ENCODE measurements at regions not wholly inside any gene's neighbourhood (a gene's known extent, or its start where the extent isn't known, plus 50 kb on each side); places are given as distances from the start of the nearest gene placed in this dataset.
"Not testable (repeated sequence)": the region's sequence is repeated elsewhere in the genome, so short reads cannot be mapped to it uniquely, and the experiment has no call there.

DNA sequence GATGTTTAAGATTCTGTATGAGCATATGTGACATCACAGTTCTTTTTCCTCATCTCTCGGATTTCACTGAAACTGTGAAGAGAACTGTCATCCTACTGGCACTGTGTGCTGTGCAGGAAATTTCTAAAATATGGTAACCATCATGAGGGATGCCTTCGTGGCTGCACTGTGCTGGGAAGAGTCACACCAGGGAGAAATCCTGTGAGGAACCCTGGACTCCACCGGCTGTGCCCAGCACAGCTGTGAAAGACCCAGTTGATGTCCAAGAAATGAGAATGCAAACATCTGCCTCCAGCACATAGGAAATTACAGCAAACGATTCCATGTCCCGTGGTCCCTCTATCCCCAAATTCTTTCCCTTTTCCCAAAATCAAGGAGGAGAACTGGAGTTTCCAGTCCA is 475.4 kb downstream of the GOLGA6L6 start:
- not testable (repeated sequence) for H3K27me3 ChIP-seq (ENCODE audit: control insufficient read depth, insufficient read depth, low read length); H3K4me3 ChIP-seq (ENCODE audit: low read depth, low read length); DNase-seq (ENCODE audit: low read depth); H3K36me3 ChIP-seq (ENCODE audit: control insufficient read depth, insufficient read depth, low read length)
- peak; percentile 68 for FAIRE-seq

- not testable (repeated sequence) for H3K36me3 ChIP-seq (ENCODE audit: control insufficient read depth, insufficient read depth, low read length); H3K27me3 ChIP-seq (ENCODE audit: control insufficient read depth, insufficient read depth, low read length); H3K4me3 ChIP-seq (ENCODE audit: low read depth, low read length); DNase-seq (ENCODE audit: low read depth)
- FAIRE-seq: peak; percentile 55
Measured at GRCh38 chr15:20065508-20065907, 476.1 kb downstream of the GOLGA6L6 start.

DNA sequence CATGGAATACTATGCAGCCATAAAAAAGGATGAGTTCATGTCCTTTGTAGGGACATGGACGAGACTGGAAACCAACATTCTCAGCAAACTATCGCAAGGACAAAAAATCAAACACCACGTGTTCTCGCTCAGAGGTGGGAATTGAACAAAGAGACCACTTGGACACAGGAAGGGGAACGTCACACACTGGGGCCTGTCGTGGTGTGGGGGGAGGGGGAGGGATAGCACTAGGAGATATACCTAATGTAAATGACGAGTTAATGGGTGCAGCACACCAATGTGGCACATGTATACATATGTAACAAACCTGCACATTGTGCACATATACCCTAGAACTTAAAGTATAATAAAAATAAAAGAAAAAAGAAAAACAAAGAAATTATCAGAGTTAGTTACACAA is 478.4 kb downstream of the GOLGA6L6 start:
- not testable (repeated sequence) for H3K27me3 ChIP-seq (ENCODE audit: control insufficient read depth, insufficient read depth, low read length); FAIRE-seq; DNase-seq (ENCODE audit: low read depth); H3K36me3 ChIP-seq (ENCODE audit: control insufficient read depth, insufficient read depth, low read length); H3K4me3 ChIP-seq (ENCODE audit: low read depth, low read length)

DNA sequence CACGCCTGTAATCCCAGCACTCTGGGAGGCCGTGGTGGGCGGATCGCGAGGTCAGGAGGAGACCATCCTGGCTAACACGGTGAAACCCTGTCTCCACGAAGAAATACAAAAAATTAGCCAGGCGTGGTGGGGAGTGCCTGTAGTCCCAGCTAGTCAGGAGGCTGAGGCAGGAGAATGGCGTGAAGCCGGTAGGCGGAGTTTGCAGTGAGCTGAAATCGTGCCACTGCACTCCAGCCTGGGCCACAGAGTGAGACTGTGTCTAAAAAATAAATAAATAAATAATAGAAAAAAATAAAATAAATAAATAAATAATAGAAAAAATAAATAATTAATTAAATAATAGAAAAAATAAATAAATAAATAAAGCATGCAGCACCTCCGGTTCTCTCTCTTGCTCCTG is 480.8 kb downstream of the GOLGA6L6 start:
- FAIRE-seq; H3K4me3 ChIP-seq (ENCODE audit: low read depth, low read length); DNase-seq (ENCODE audit: low read depth); H3K27me3 ChIP-seq (ENCODE audit: control insufficient read depth, insufficient read depth, low read length); H3K36me3 ChIP-seq (ENCODE audit: control insufficient read depth, insufficient read depth, low read length): not testable (repeated sequence)

DNA sequence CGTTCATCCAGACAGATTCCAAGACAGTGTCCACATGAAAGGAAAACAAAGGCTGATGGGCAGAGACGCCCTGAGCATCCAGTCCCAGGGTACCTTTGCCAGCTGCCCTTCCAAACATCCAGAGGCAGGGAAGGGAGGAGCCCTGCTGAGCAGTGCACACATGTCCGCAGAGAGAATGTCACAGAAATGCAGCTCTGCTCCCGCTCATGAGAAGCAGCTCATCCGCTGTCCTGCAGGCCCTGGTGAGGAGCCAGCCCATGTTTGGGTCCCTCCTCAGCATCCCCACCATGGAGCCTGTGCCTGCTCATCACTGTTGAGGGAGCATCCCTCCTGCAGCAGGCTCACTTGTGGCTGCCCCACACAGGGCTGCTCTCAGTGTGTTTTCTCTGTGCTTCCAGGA is 484.7 kb downstream of the GOLGA6L6 start:
- H3K36me3 ChIP-seq (ENCODE audit: control insufficient read depth, insufficient read depth, low read length); FAIRE-seq; DNase-seq (ENCODE audit: low read depth): not testable (repeated sequence)

DNA sequence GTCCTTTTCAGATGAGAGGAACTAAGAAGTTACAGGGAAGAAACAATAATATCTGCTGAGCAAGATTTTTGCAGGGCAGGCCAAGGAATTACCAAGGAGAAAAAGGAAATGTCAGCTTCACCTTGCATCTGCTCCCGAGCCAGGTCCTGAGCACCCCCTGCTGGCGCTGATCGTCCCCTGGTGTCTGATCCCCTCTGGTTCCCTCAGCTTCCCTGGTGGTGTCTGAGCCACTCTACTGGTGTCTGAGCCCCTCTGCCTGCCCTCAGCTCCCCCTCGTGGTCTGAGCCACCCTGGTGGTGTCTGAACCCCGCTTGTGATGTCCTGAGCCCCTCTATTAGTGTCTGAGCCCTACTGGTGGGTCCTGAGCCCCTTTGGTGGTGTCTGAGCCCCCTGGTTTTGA is 485.7 kb downstream of the GOLGA6L6 start:
- H3K36me3 ChIP-seq (ENCODE audit: control insufficient read depth, insufficient read depth, low read length); DNase-seq (ENCODE audit: low read depth); FAIRE-seq; H3K4me3 ChIP-seq (ENCODE audit: low read depth, low read length); H3K27me3 ChIP-seq (ENCODE audit: control insufficient read depth, insufficient read depth, low read length): not testable (repeated sequence)

More for the DNA sequence above, 484.7 kb downstream of the GOLGA6L6 start:
- not testable (repeated sequence) for H3K4me3 ChIP-seq (ENCODE audit: low read depth, low read length); H3K27me3 ChIP-seq (ENCODE audit: control insufficient read depth, insufficient read depth, low read length)

GRCh38 chr15:20048189-20048588 is 493.4 kb downstream of the GOLGA6L6 start:
- H3K4me3 ChIP-seq (ENCODE audit: low read depth, low read length); FAIRE-seq; DNase-seq (ENCODE audit: low read depth); H3K27me3 ChIP-seq (ENCODE audit: control insufficient read depth, insufficient read depth, low read length); H3K36me3 ChIP-seq (ENCODE audit: control insufficient read depth, insufficient read depth, low read length): not testable (repeated sequence)

DNA sequence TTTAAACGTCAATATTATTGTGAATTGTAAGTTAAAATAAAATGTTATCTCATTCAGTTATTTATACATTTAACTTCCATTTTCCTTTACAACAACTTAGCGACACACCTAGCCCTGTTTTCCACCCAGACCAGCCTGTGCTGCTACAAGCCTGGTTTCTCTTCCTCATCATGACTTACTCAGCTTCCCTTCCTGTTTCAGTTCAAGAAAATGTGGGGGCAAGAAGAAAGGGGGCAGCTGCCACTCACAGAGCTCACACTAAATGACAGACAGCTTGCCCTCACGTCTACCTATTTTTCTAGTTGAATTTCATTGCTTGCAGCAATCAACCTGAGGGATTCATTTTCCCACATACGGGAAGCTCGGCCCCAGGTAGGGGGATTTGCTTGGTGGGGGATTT is 496.4 kb downstream of the GOLGA6L6 start:
- DNase-seq (ENCODE audit: low read depth); H3K27me3 ChIP-seq (ENCODE audit: control insufficient read depth, insufficient read depth, low read length); H3K36me3 ChIP-seq (ENCODE audit: control insufficient read depth, insufficient read depth, low read length); FAIRE-seq; H3K4me3 ChIP-seq (ENCODE audit: low read depth, low read length): not testable (repeated sequence)

- FAIRE-seq; H3K27me3 ChIP-seq (ENCODE audit: control insufficient read depth, insufficient read depth, low read length); H3K4me3 ChIP-seq (ENCODE audit: low read depth, low read length); DNase-seq (ENCODE audit: low read depth); H3K36me3 ChIP-seq (ENCODE audit: control insufficient read depth, insufficient read depth, low read length): not testable (repeated sequence)
Measured at GRCh38 chr15:20040691-20041090, 500.9 kb downstream of the GOLGA6L6 start.

DNA sequence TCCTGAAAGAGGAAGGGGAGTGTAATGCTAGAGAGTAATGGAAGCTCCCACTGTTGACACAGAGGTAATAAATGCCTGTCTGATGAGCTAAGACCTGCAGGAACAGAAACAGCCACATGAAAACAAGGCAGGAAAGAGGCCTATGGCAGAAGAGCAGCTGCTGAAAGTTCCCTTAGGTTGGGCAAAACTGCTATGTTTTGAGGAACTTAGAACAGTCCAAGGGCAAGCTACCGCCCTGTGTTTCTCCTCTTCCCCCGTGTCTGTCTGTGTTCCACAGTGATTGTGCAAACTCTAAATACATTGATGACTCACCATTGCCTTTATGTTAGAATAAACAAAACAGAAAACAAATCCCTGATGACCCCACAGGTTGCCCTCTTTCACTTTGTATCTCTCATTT is 516.6 kb downstream of the GOLGA6L6 start:
- not testable (repeated sequence) for FAIRE-seq

DNA sequence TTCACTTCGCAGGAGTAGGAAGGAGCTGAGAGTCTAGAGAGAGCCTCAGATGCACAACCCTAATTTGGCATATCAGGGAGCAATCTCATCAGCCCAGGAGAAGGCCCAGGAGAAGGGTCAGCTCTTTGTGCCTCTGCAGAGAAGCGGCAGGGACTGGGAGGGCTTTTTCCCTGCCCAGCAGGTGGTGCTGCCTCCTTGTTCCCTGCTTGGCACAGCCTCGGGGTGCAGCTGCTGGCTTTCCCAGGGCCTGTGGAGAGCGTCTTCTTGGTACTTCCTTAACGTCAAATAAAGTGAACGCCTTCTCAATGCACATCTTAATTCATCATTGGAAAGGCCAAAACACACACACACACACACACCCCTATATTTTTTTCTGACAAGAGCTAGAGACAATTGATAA is 519.3 kb downstream of the GOLGA6L6 start:
- H3K36me3 ChIP-seq (ENCODE audit: control insufficient read depth, insufficient read depth, low read length); FAIRE-seq; H3K27me3 ChIP-seq (ENCODE audit: control insufficient read depth, insufficient read depth, low read length); DNase-seq (ENCODE audit: low read depth); H3K4me3 ChIP-seq (ENCODE audit: low read depth, low read length): not testable (repeated sequence)

More for the DNA sequence above, 516.6 kb downstream of the GOLGA6L6 start:
- H3K4me3 ChIP-seq (ENCODE audit: low read depth, low read length); H3K27me3 ChIP-seq (ENCODE audit: control insufficient read depth, insufficient read depth, low read length); H3K36me3 ChIP-seq (ENCODE audit: control insufficient read depth, insufficient read depth, low read length); DNase-seq (ENCODE audit: low read depth): not testable (repeated sequence)

- FAIRE-seq; H3K27me3 ChIP-seq (ENCODE audit: control insufficient read depth, insufficient read depth, low read length); H3K36me3 ChIP-seq (ENCODE audit: control insufficient read depth, insufficient read depth, low read length); DNase-seq (ENCODE audit: low read depth); H3K4me3 ChIP-seq (ENCODE audit: low read depth, low read length): not testable (repeated sequence)
Measured at GRCh38 chr15:20021351-20021750, 520.2 kb downstream of the GOLGA6L6 start.

DNA sequence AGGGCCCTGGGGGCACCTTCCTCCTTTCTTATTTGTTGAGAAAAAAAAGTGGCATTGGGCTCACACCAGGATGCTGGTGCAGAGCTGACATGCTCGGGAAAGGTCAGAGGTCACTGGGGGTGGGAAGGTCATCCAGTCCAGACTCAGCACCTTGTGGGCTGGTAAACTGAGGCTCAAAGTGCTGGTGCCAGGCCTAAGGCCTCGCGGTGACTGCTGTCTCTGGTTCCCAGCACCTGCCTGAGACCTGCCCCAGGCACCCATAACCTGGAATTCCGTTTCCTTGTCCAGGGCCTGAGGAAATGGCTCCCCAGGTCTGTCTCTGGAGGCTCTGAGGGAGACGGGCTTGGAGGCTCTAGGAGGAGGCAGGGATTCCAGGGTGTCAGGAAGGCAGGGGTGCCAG is 521.0 kb downstream of the GOLGA6L6 start:
- DNase-seq (ENCODE audit: low read depth); FAIRE-seq; H3K27me3 ChIP-seq (ENCODE audit: control insufficient read depth, insufficient read depth, low read length); H3K4me3 ChIP-seq (ENCODE audit: low read depth, low read length); H3K36me3 ChIP-seq (ENCODE audit: control insufficient read depth, insufficient read depth, low read length): not testable (repeated sequence)

GRCh38 chr15:20019758-20020157 is 521.8 kb downstream of the GOLGA6L6 start:
- not testable (repeated sequence) for H3K4me3 ChIP-seq (ENCODE audit: low read depth, low read length); H3K27me3 ChIP-seq (ENCODE audit: control insufficient read depth, insufficient read depth, low read length); DNase-seq (ENCODE audit: low read depth); FAIRE-seq; H3K36me3 ChIP-seq (ENCODE audit: control insufficient read depth, insufficient read depth, low read length)

DNA sequence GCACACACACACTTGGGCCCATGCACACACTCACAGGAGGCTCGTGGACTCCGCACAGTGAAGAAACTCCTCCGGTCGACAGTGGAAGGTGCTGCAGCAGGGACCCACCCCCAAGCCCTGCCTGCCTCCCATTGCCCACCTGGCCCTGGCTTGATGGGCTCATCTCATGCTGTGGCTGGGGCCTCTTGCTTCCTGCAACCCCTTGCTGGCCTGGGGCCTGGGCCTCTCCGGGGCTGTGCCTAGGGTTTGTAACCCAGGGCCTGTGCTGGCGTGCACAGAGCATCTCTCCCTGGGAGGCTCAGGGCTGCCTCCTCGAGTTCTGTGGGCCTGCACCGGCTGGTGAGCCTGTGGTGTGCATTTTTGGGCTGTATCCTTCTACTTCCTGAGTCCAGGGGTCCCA is 524.0 kb downstream of the GOLGA6L6 start:
- not testable (repeated sequence) for DNase-seq (ENCODE audit: low read depth); H3K27me3 ChIP-seq (ENCODE audit: control insufficient read depth, insufficient read depth, low read length); H3K4me3 ChIP-seq (ENCODE audit: low read depth, low read length); H3K36me3 ChIP-seq (ENCODE audit: control insufficient read depth, insufficient read depth, low read length); FAIRE-seq

DNA sequence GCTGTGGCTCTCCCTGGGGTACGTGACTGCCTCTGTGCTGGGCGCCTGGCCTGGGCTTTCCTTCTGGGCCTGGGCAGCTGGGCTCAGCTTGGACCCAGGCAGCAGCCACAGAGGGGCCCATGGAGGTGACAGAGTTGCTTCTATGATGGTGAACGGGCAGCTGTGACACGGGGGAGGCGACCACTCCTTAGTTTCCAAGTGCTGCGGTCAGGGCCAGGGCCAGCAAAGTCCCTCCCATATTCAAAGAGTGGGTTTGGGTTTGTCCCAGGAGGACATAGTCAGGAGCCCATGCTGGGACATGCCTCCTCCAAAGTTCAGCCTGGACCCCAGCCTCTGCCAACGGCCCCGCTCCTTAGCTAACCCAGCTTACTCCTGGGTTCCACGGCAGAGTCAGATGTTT is 524.7 kb downstream of the GOLGA6L6 start:
- H3K27me3 ChIP-seq (ENCODE audit: control insufficient read depth, insufficient read depth, low read length); H3K36me3 ChIP-seq (ENCODE audit: control insufficient read depth, insufficient read depth, low read length); FAIRE-seq; DNase-seq (ENCODE audit: low read depth); H3K4me3 ChIP-seq (ENCODE audit: low read depth, low read length): not testable (repeated sequence)
